ENCODE measurements at regions not wholly inside any gene's neighbourhood (a gene's known extent, or its start where the extent isn't known, plus 50 kb on each side); places are given as distances from the start of the nearest gene placed in this dataset.

DNA sequence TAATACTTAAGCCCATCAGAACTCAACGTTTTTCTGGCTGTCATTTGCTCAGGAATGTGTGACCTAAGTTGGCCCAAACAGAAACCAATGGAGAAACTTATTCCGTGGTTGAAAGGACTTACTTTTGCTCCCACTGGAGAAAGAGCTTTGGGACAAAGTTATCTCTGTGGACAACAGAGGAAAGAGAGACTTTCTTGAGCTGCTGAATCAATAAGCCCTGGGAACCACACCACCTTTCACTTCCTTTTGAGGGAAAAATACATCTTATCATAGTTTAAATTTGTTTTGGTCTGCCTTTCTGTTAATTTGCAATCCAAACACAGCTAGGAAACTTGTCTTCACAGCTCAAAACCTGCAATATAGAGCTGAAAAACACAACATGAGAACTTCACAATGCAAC lies 62.8 kb upstream of the VCAN start:
- TF ChIP-seq YY1 (IDR thresholded peaks at IDR 0.05; ENCODE audit: low read depth, low read length), result no peak
- no peak for TF ChIP-seq POLR2AphosphoS5 (IDR thresholded peaks at IDR 0.05; ENCODE audit: low read depth, low read length)
- TF ChIP-seq ZNF274 (IDR thresholded peaks at IDR 0.05; ENCODE audit: borderline replicate concordance, extremely low read depth, low read length), result no peak
- no peak for TF ChIP-seq POLR2A (IDR thresholded peaks at IDR 0.05; ENCODE audit: control extremely low read depth in 1 of 2, low read depth in 2 of 2, low read length in 2 of 2)
- TF ChIP-seq, protein P1, sequence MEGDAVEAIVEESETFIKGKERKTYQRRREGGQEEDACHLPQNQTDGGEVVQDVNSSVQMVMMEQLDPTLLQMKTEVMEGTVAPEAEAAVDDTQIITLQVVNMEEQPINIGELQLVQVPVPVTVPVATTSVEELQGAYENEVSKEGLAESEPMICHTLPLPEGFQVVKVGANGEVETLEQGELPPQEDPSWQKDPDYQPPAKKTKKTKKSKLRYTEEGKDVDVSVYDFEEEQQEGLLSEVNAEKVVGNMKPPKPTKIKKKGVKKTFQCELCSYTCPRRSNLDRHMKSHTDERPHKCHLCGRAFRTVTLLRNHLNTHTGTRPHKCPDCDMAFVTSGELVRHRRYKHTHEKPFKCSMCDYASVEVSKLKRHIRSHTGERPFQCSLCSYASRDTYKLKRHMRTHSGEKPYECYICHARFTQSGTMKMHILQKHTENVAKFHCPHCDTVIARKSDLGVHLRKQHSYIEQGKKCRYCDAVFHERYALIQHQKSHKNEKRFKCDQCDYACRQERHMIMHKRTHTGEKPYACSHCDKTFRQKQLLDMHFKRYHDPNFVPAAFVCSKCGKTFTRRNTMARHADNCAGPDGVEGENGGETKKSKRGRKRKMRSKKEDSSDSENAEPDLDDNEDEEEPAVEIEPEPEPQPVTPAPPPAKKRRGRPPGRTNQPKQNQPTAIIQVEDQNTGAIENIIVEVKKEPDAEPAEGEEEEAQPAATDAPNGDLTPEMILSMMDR (IDR thresholded peaks at IDR 0.05; ENCODE audit: control extremely low read depth in 1 of 3, insufficient read depth in 1 of 3, low read depth in 1 of 3, low read length in 3 of 3), result no peak
